ENCODE measurements at regions not wholly inside any gene's neighbourhood (a gene's known extent, or its start where the extent isn't known, plus 50 kb on each side); places are given as distances from the start of the nearest gene placed in this dataset.

- H3K4me3 ChIP-seq = no peak overlapping the region
- no peaks in the 10 kb centered on the region for H3K4me1 ChIP-seq
- no peak overlapping the region for H3K27ac ChIP-seq
- TF ChIP-seq, protein P1, sequence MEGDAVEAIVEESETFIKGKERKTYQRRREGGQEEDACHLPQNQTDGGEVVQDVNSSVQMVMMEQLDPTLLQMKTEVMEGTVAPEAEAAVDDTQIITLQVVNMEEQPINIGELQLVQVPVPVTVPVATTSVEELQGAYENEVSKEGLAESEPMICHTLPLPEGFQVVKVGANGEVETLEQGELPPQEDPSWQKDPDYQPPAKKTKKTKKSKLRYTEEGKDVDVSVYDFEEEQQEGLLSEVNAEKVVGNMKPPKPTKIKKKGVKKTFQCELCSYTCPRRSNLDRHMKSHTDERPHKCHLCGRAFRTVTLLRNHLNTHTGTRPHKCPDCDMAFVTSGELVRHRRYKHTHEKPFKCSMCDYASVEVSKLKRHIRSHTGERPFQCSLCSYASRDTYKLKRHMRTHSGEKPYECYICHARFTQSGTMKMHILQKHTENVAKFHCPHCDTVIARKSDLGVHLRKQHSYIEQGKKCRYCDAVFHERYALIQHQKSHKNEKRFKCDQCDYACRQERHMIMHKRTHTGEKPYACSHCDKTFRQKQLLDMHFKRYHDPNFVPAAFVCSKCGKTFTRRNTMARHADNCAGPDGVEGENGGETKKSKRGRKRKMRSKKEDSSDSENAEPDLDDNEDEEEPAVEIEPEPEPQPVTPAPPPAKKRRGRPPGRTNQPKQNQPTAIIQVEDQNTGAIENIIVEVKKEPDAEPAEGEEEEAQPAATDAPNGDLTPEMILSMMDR (IDR thresholded peaks at IDR 0.05) = no peak
- TF ChIP-seq POLR2AphosphoS5 (IDR thresholded peaks at IDR 0.05) = no peak
- no peak for TF ChIP-seq POLR2A (IDR thresholded peaks at IDR 0.05)
- no peak for TF ChIP-seq EP300 (IDR thresholded peaks at IDR 0.05)
- H3K36me3 ChIP-seq = no peaks in the 10 kb centered on the region
- no peak for DNase-seq (ENCODE audit: low spot score in 2 of 2)
- WGBS = 88% methylated on average over 5 of the region's 5 CpGs
- H3K9me3 ChIP-seq = peaks cover 19% of the 10 kb centered on the region
- H3K27me3 ChIP-seq = no peaks in the 10 kb centered on the region
Observed at GRCh38 chr21:41573902-41574690, 66.1 kb upstream of the TMPRSS2 start.

DNA sequence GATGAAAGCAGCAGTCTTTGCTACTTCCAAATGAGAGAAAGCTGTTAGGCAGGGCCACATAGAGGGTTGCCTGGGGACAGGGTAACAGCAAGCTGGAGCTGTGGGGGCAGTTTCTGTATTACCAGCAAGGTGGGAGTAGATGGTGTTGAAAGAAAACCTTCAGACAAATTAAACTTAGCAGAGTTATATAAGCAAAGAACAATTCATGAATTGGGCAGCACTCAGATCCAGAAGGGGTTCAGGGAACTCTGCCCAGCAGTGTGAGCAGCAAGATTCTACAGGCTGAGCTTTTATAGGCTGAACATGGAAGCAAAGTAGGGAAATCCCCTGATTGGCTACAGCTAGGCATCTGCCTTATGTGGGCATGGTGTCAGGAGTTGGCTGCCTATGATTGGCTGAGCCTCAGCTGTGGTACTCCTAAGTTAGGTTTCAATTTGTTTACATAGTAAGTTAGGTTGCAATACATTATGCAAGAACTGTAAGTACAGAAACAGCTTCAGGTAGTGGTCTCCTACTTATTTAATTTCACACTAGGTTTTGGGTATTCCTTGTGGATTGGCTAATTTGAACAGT, 64.1 kb upstream of the TMPRSS2 start:
- DNase-seq (ENCODE audit: low spot score in 2 of 2) = no peak
- H3K27me3 ChIP-seq = peaks cover 13% of the 10 kb centered on the region
- H3K36me3 ChIP-seq = no peaks in the 10 kb centered on the region
- H3K4me1 ChIP-seq = no peaks in the 10 kb centered on the region
- H3K27ac ChIP-seq = no peak overlapping the region
- H3K9me3 ChIP-seq = peaks cover 6% of the 10 kb centered on the region
- H3K4me3 ChIP-seq = no peak overlapping the region
- TF ChIP-seq EP300 (IDR thresholded peaks at IDR 0.05) = no peak
- TF ChIP-seq, protein P1 (IDR thresholded peaks at IDR 0.05) = no peak
- no peak for TF ChIP-seq POLR2AphosphoS5 (IDR thresholded peaks at IDR 0.05)
- no peak for TF ChIP-seq POLR2A (IDR thresholded peaks at IDR 0.05)

GRCh38 chr21:41570791-41571355, 62.9 kb upstream of the TMPRSS2 start:
- H3K4me3 ChIP-seq = no peak overlapping the region
- H3K4me1 ChIP-seq = no peaks in the 10 kb centered on the region
- peaks cover 13% of the 10 kb centered on the region for H3K27me3 ChIP-seq
- H3K36me3 ChIP-seq = no peaks in the 10 kb centered on the region
- H3K27ac ChIP-seq = no peak overlapping the region
- H3K9me3 ChIP-seq = peaks cover 6% of the 10 kb centered on the region
- 73% methylated on average over 7 of the region's 7 CpGs for WGBS
- no peak for DNase-seq (ENCODE audit: low spot score in 2 of 2)
- TF ChIP-seq, protein P1 (IDR thresholded peaks at IDR 0.05) = no peak
- TF ChIP-seq POLR2A (IDR thresholded peaks at IDR 0.05) (no peak), POLR2AphosphoS5 (IDR thresholded peaks at IDR 0.05) (no peak), EP300 (IDR thresholded peaks at IDR 0.05) (no peak)

DNA sequence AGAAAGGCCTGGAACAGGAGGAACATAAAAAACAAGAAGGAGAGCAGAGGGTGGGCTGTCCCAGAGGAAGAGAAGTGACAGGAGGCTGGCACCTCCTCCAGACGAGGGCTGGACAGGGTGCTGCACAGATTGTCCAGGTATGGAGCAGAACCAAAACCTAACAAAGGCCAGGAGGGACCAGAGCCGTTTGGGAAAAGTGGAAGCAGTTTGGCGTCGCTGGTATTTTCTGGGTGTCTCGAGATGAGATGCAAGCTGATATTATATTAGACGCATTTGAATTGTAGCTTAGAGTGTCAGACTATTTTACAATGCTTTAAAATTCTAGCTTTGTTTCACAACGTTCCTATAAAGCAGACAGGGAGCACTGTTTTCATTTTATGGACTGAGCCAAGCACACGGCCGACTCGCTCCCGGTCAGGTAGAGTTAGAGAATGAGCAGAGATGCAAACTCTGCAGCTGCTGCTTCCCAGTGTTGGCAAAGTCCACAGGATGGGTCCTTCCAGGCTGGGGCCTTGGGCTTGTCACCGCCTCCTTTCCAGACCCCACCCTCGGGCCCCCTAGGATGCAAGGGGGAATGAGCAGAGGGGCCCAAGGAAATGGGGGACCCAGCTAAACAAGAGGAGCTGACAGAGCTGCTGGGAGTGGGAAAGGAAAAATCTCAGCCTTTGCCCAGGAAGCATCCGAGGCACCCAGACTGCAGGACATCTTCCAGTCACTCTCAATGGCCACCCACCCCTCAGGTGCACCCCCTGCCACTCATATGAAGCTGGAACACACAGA, 60.8 kb upstream of the TMPRSS2 start:
- DNase-seq (ENCODE audit: low spot score in 2 of 2) = no peak
- WGBS = 68% methylated on average over 14 of the region's 14 CpGs
- H3K4me3 ChIP-seq = no peak overlapping the region
- H3K9me3 ChIP-seq = peaks cover 6% of the 10 kb centered on the region
- no peak overlapping the region for H3K27ac ChIP-seq
- H3K36me3 ChIP-seq = no peaks in the 10 kb centered on the region
- TF ChIP-seq POLR2A (IDR thresholded peaks at IDR 0.05) (no peak), EP300 (IDR thresholded peaks at IDR 0.05) (no peak), POLR2AphosphoS5 (IDR thresholded peaks at IDR 0.05) (no peak)
- TF ChIP-seq, protein P1 (IDR thresholded peaks at IDR 0.05) = no peak
- H3K27me3 ChIP-seq = peaks cover 13% of the 10 kb centered on the region
- no peaks in the 10 kb centered on the region for H3K4me1 ChIP-seq

All from suprapubic skin (tissue), 4 donors.